ENCODE measurements at regions not wholly inside any gene's neighbourhood (a gene's known extent, or its start where the extent isn't known, plus 50 kb on each side); places are given as distances from the start of the nearest gene placed in this dataset.
A peak's percentile ranks its signal among the peaks of the same experiment; 100 is the strongest.
"Not testable (repeated sequence)": the region's sequence is repeated elsewhere in the genome, so short reads cannot be mapped to it uniquely, and the experiment has no call there.

DNA sequence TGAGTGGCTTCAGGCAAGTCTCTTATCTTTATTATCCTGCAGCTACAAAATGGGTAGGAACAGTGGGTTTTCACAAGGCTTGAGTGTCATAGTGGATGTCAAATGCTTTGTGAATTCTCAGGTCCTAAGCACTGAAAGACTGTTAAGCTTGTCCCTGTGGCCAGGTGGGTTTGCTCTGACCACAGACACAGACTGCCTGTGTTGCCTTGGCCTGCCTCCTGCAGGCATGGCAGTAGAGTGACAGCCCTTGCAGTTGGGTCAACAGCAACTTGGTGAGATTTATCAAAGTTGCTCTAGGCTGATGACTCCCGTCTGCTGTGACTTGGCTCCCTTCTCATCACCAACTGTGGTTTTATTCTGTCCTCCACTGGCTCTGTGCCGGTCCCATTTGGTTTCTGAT, 520.0 kb upstream of the CCDC196 start:
- no peak for DNase-seq (ENCODE audit: low read depth)

DNA sequence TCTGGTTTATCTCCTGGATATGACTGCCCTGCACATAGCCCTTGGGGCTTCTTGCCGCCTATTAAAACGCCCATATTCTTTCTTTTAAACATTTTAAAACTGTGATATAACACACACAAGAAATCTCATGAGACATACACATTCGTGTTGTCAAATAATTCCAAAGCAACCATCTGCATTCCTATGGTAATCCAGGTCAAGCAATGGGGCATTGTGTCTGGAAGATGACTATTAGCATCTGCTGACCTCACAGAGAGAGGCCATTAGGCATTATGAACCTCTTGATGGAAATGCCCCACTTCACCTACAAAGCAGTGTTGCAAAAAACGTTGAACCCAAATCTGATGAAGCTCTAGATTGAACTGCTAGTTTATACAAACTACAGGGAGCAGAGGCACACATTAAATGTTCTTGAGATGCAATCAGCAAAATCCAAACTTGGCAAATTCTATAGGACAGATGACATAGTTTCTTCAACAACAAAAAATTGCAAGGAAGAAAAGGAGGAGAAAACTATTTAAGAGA, 513.8 kb upstream of the CCDC196 start:
- no peak for DNase-seq (ENCODE audit: low read depth)

DNA sequence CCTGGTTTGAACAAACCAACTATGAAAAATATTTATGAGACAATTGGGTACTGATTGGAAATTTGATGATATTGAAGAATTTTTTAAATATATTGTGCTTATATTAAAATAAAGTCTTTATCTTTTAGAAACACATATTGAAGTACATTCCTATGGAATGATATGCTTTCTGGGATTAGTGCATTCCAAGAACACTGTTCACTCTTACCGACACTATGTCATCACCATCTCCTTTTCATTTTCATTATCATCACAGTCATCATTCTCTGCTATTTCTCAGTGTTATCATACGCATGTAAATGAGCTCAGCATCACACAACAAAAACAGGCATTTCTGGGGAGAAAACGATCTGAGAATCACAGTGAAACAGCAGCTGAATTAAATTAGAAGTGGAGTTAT, 513.3 kb upstream of the CCDC196 start:
- DNase-seq (ENCODE audit: low read depth): no peak

DNA sequence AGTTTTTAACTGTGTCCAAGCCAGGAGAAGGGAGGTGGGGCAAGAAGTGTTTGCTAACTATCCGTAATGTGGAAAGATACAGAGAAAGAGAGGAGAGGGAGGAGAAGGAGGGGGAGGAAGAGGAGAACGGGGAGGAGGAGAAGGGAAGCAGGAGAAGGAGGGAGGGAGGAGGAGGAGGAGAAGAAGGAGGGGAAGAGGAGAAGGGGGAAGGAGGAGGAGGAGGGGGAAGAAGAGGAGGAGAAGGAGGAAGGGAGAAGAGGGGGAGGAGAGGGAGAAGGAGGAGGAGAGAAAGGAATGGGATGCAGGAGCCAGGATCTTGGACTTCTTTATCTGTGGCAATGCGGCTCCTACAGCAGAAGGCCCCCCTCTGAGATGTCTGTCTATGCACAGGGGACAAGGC, 510.3 kb upstream of the CCDC196 start:
- no peak for DNase-seq (ENCODE audit: low read depth)

DNA sequence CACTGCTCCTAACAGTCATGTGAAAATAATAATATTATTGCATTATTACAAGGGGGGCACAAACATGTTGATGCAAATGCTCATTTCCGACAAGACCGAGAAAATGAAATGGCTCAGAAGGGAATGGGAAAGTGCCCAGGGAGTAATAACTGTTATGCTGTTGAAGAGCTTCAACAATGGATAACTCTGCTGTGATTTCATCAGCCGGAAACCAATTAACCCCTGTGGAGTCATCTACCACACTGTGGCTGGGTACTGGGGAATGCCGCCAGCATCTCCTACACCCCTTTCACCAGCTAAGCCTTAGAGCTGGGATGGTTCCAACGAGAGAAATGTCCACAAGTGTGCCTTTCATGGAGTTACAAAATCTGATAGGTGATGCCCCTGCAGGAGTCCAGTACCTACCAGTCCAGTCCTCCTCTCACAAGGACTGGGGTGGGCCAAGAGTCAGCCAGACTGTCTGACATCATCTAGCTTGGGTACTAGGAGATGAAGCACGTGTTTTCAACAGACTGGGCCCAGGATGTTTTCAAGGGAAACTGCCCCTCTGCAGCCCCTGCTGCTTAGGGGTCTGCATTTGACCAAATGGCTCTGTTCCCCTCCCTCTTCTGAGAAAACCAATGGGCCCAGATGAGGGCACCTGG, 509.3 kb upstream of the CCDC196 start:
- peak; percentile 34 for DNase-seq (ENCODE audit: low read depth)

DNA sequence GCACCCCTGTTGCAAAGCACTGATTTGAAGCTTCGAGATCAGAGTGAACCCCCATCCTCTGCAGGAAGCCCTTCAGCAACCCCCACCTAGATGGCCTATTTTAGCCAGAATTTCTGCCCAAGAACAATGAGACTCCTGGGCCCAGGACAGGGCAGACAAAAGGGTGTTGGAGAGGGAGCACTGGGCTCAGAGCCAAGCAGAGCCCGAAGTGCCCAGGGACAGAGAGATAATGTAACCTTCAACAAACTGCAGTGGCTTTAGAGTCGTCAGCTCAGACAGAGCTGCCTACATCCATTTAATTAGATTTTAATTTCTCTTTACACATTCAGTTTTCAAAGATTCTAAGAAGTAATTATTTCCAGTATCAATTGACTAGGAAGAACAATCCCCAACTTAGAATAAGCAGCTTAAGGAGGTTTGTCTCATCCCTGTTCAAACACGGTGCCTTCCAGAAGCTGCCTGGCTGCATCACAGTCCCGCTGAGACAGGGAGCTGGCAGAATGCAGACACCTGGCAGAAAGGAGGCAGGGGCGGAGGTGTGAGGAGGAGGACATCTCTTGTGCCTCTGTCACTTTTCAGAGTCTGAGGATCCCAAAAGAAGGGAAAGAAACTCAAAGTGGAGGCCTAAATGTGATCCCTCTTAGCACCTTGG, 504.9 kb upstream of the CCDC196 start:
- DNase-seq (ENCODE audit: low read depth): no peak

DNA sequence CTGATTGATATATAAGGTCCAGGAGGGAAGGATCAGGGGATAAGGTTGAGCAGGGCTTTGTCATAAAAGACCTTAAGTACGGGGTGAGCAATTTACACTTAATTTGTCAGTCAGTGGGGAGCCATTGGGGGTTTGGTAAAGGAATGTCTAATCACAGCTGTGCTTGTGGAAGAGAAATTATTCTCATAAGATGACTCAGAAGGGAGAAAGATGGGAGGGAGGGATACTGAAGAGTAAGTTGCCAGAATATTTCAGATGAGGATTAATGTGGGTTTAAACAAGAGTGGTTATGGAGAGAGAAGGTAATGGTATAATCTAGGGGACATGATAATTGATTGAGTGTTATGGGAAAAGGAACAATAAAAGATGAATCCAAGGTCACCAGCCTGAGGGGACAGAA, 500.1 kb upstream of the CCDC196 start:
- no peak for DNase-seq (ENCODE audit: low read depth)

DNA sequence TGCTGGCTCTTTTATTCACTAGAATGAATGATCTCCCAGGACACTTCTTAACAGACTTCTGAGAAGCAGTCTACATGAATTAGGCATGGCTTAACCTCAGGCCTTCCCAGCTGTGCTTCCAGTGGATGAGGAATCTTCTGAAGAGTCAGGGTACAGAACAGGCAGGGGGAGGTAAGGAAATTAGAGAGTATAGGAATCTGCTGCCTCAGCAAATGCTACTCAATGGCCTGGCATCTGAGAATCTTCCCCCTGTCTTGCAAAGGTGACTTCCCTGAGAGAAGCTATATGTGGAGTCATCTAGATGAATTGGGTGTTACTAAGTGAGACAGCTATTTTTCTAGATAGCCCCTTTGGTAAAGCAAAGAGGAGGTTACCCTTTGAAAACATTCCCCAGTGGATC, 496.2 kb upstream of the CCDC196 start:
- no peak for DNase-seq (ENCODE audit: low read depth)

DNA sequence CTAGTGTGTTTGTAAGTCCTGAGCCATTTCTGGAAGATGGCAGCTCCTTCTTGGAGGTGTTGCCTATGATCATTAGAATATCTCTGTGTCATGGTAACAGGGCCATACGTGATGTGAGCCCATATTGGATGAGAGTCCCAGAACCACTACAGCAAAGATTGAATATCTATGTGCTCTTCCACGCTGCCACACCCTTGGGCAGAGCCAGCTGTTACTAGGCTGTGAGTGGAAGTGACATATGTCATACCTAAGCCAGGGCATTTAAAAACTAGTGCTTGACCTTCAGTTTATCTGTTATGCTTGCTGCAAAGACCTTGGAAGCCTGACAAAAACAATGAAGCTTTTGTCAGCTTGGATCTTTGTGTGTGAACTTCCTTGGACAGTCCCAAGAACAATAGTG, 495.1 kb upstream of the CCDC196 start:
- no peak for DNase-seq (ENCODE audit: low read depth)

DNA sequence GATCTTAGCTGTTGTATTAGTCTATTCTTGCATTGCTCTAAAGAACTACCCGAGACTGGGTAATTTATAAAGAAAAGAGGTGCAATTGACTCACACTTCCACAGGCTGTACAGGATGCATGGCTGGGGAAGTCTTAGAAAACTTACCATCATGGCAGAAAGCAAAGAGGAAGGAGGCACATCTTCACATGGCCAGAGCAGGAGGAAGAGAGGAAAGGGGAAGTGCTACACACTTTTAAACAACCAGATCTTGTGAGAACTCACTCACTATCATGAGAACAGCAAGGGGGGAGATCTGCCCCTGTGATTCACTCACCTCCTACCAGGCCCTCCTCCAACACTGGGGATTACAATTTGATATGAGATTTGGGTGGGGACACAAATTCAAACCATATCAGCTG, 494.2 kb upstream of the CCDC196 start:
- not testable (repeated sequence) for DNase-seq (ENCODE audit: low read depth)

DNA sequence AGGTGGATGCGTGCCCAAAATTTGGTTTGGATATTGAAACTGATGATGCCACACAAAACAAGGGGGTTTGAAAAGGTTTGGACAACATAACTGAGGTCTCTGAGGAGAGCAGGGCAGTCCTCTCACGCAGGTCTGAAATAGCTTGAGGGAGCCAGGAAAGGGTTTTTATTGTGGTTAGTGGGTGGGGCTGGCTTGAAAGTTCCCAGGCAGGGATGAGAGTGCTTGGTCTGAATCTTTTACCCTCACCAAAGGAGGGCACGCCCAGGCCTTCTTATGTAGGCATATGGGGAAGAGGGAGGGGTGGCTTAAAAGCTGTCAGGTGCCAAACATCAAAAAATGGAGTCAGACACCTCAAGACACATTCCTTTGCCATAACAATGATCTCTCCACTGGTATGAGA, 493.1 kb upstream of the CCDC196 start:
- DNase-seq (ENCODE audit: low read depth): no peak

DNA sequence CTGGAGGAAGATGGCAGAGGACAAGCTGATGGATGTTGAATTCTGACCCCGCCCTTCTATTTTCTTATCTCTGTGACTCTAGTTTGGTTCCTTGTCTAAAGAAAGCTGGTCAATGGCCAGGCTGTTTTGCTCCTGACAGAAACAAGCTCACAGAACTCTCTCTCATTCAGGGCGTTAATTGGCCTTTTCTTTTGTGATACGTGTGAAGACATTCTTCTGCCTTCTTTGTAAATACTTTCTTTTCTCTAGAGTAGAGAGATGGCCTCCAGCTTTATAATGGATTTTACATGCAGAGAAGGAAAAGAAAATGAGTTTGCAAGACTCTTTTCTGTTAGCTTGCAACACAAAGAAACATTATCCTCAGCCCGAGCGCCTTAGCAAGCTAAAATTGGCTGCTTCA, 492.2 kb upstream of the CCDC196 start:
- no peak for DNase-seq (ENCODE audit: low read depth)

DNA sequence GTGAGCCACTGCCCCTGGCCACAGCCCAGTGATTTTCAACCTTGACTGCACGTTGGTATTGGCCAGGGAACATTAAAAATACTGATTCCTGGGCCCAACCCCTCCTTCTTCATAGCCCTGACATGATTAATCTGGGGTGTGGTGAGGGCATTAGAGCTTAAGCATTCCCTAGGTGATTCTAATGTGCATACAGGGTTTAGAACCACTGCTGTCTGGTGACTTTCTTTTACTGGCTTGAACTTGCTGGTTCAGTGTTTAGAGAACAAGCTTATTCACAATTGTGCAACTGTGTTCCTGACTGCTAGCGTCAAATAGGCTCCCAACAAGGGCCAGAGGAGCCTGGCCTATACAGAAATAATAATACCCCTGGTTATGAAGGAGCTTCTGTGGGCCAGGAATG, 488.8 kb upstream of the CCDC196 start:
- no peak for DNase-seq (ENCODE audit: low read depth)

DNA sequence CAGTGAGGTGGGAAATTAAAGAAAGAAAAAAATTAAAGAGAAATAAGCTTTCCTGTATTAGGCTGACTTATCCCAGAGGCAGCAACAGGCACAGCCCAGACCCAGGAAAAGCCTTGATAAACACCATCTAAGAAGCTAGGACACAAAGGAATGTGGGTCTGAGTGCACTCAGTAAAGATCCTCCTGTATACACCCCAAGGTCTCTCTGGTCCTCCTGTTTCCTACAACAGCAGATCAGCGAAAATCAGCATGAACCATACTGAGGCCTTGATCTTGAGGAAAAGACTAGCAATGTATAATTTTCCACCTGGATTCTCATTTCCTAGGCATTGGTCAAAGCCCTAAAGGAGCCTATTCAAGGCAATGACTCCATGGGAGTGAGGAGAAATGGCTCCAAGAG, 486.3 kb upstream of the CCDC196 start:
- DNase-seq (ENCODE audit: low read depth): no peak

DNA sequence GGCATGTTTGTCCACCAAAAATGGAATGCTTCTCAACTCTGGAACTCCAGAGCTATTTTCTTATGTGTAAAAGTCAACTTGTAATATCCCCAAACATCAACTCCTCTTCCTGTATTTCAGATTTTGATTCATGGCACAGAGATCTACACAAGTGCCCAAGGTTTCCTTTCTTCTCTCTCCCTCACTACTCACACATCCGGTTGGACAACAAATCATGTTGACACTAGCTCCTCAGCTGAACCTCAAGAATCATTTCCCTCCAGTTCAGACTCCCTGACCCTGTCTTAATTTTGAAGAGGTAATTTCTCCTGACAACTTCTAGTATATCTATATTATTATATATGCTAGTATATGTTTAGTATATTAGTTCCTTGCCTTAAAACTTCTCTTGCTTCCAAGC, 485.4 kb upstream of the CCDC196 start:
- no peak for DNase-seq (ENCODE audit: low read depth)

DNA sequence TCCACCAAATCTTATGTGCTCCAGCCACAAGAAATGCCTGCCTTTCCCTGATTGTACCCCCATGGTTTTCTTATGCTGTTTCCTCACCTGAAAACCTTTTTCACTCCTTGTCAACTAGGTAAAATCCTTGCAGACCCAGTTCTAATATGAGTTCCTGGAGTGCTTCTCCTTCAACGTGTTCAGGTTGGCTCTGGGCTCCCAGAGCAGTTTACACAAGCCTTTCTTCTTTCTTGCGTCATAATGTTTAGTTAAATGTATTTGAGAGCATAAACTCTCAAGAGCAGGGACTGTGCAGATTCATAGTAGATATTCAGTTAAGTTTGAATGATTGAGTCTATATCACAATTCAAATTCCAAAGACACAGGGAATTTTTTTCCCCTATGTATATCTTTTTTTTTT, 484.8 kb upstream of the CCDC196 start:
- DNase-seq (ENCODE audit: low read depth): no peak

DNA sequence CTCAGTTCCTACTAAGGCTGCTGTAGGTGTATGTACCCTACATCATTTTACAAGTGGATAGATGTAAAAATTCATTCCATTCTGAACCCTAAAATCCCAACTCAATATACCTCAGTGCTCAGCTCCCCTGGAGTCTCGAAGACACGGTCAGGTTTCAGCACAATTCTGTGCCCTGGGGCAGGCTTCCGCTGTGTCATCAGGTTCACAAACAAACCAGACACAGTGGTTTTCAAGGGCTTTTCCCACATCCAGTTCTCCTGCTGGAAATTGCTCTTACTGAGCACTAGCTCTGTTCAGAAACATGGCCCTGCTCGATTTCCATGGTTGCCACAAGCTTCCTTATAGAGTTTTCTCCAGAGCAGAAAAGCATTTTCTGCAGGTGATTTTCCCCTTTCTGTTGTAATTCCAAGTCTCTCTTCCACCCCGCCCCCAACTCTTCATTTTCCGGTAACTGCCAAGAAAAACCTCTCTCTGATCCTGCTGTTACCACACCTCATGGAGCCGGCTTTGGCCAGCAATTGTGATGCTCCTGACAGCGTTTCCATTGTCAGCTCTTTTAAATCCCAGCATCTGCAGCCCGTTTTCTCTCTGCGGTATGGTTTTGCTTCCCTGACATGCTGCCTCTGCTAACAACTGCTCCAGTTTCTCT, 483.0 kb upstream of the CCDC196 start:
- DNase-seq (ENCODE audit: low read depth): peak; percentile 2

DNA sequence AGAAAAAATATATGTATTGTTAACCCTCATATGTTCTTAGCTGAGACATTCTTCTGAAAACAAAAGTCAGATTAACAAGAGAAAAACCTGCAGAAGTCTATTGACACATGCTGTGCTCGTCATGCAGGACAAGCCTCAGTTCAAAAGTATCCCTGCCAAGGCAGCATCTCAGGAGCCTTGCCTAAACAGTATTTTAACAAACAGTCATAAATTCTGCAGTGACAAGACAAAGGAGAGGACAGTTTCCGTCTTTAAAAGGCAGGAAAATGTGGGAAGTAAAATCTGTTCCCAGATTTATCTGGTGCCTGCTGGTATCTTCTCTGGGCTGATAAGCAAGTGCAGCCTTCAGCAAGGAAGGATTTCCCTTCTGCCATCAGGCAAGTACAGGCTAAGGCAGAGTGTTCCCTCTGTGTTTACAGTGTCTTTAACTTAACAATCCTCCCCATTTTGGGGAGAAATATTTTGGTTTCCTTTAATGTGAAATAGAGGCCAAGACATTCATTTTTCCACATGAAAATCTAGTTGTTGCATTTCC, 480.2 kb upstream of the CCDC196 start:
- no peak for DNase-seq (ENCODE audit: low read depth)

DNA sequence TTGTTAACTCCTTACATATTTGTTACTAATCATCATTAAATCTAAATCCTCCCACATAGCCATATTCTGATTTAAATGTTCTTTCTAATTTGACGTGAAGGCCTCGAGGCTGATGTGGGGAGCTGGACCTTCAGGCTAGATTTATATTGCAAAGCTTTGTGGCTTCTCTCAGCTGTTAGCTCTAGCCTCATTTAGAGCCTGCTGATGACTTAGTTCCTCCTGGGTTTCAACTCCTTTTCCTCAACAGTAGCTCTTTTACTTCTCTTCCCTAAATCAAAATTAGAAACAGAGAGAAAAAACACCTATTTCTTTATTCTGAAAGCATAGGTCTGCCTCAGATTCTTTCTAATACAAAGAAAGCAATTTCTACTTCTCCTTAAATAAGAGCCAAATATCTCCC, 477.5 kb upstream of the CCDC196 start:
- no peak for DNase-seq (ENCODE audit: low read depth)

DNA sequence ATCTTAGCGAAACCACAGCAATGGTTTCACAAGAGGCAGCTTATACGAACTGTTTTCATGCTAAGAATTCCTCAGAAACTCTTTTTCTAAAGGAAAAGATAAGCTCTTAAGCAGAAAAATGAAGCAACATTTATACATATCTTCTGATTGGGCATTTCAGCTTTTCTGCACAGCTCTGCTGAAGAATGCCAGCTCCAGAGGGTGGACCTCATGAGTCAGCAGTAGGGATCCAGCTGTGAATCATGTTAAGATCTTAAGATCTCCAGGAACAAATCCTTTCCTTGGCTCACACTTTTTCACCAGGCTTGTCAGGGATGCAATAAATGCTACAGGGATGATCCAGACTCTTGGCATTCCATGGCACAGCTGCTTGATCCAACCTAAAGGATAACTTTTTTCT, 477.1 kb upstream of the CCDC196 start:
- peak; percentile 61 for DNase-seq (ENCODE audit: low read depth)

DNA sequence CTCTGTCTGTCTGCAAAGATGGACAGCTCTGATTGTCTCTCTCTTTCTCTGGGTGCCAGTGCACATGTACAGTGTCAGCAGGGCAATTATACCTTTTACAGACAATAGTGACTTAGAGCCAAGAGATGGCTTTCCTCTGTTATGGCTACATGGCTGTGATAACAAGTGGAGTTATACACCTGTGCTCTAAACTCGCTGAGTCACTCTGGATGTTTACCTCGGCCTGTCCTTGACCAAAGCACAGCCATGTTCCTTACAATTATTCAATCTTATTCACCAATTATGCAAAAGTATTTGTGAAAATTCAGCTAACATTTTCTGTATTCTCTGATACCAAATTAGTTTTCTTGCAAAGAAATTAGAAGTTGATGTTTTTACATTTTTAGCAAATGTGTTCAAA, 475.5 kb upstream of the CCDC196 start:
- DNase-seq (ENCODE audit: low read depth): no peak

DNA sequence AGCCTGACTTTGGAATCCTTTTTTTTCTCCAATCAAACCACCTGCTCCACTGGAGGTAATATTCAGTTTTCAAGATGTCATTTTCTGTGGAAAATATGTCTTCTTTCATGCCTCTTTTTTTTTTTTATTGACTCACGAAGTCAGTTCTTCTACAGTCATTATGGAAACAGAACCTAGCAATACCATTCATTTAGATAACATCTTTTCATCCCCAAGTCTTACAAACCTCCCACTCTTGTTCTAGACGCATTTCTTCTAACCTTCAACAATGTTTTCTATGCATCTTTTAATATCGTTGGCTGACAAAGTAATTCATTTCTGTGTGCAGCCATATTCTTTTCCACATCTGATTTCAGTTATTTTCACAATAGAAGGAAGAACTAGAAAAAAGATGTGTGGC, 474.3 kb upstream of the CCDC196 start:
- DNase-seq (ENCODE audit: low read depth): no peak

DNA sequence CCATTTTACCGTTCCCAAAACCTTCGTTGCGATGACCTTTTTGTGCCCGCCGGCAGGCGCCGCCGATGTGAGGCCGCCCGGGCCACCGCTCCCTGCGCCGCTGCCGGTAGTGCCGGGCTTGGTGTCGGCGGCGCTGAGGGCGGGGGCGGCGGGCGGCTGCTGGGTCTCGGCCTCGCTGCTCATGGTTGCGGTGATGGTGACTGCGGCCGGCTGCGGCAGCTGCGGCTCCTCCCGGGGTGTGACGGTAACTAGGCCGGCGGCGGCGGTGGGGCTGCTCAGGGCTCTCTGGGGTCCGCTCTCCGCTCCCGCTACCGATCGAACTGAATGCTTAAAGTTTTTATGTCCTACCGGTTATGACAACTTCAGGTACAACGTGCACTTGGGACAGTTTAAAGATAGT, 472.6 kb upstream of the CCDC196 start:
- DNase-seq (ENCODE audit: low read depth): not testable (repeated sequence)
